RWPE2 (cell line): ENCODE measurements at regions not wholly inside any gene's neighbourhood (a gene's known extent, or its start where the extent isn't known, plus 50 kb on each side); places are given as distances from the start of the nearest gene placed in this dataset.

Experiments used
- ATAC-seq: fragments of 200-7000 bp; cut with Tn5 transposase; 3 replicates; pipeline ENCODE4 v1.9.1; 2021; ENCODE audit warnings: low read depth
- DNase-seq: peaks from one replicate; pipeline ENCODE4 v3.0.0-alpha.2; 2020; ENCODE audit warnings: low spot score
- H3K27ac ChIP-seq: fragments of 450-650 bp; 2 replicates; pipeline ENCODE4 v1.5.1; 2017; ENCODE audit warnings: mild to moderate bottlenecking; ENCODE audit not compliant: poor library complexity, severe bottlenecking
- H3K27me3 ChIP-seq: fragments of 250-450 bp; sonication (Bioruptor Pico); 2 replicates; pipeline ENCODE4 v1.5.1; 2021; ENCODE audit warnings: mild to moderate bottlenecking, moderate library complexity; ENCODE audit not compliant: insufficient read depth, poor library complexity, severe bottlenecking
- H3K36me3 ChIP-seq: fragments of 250-450 bp; sonication (Bioruptor Pico); 2 replicates; pipeline ENCODE4 v1.5.1; 2020; ENCODE audit warnings: low read depth, mild to moderate bottlenecking, moderate library complexity
- H3K4me1 ChIP-seq: fragments of 250-450 bp; sonication (Bioruptor Pico); 2 replicates; pipeline ENCODE4 v1.5.1; 2021; ENCODE audit warnings: mild to moderate bottlenecking, moderate library complexity; ENCODE audit not compliant: insufficient read depth, poor library complexity, severe bottlenecking
- H3K4me3 ChIP-seq: fragments of 250-450 bp; sonication (Bioruptor Pico); 2 replicates; pipeline ENCODE4 v1.5.1; 2021; ENCODE audit warnings: mild to moderate bottlenecking, moderate library complexity; ENCODE audit not compliant: severe bottlenecking
- H3K9me3 ChIP-seq: fragments of 250-450 bp; sonication (Bioruptor Pico); 2 replicates; pipeline ENCODE4 v1.5.1; 2021; ENCODE audit warnings: mild to moderate bottlenecking, moderate library complexity; ENCODE audit not compliant: severe bottlenecking
- CTCF ChIP-seq: fragments of 450-650 bp; IDR thresholded peaks from one replicate; pipeline ENCODE4 v1.5.1; 2017; ENCODE audit warnings: mild to moderate bottlenecking, moderate library complexity; ENCODE audit not compliant: poor library complexity, severe bottlenecking

- Histone ChIP-seq H3K36me3 (no peaks in the 10 kb centered on the region), H3K4me1 (no peaks in the 10 kb centered on the region), H3K4me3 (no peak overlapping the region), H3K9me3 (no peaks in the 10 kb centered on the region), H3K27ac (no peak overlapping the region), H3K27me3 (no peaks in the 10 kb centered on the region)
- ATAC-seq (no peak), DNase-seq (no peak)
- no peak for TF ChIP-seq CTCF
These were observed 290.7 kb upstream of the CTNNB1 start for GRCh38 chr3:40908612-40909011.

GRCh38 chr3:40911264-40911663 is 288.0 kb upstream of the CTNNB1 start:
- H3K4me1 ChIP-seq: no peaks in the 10 kb centered on the region
- no peaks in the 10 kb centered on the region for H3K27me3 ChIP-seq
- DNase-seq (no peak), ATAC-seq (no peak)
- no peak overlapping the region for H3K27ac ChIP-seq
- TF ChIP-seq CTCF: no peak
- H3K9me3 ChIP-seq: no peaks in the 10 kb centered on the region
- H3K36me3 ChIP-seq: no peaks in the 10 kb centered on the region
- no peak overlapping the region for H3K4me3 ChIP-seq

DNA sequence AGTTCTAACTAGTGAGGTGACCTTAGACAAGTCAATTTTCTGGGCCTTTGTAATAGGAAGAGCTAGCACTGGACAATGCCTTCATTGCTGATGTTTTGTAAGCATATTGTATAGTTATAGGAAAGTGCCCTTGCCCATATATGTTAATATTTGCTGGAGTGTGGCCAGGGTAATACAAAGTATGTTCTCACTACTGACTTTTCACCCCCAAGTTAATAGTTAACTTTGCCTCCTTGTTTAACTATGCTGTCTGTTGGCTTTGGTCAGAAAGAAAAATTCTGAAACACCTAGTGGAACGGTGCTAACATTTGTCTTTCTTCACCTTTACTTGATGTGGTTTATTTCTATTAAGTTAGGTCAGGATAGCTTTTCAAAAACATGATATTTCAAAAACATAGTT is 287.4 kb upstream of the CTNNB1 start:
- no peak for TF ChIP-seq CTCF
- Histone ChIP-seq H3K4me1 (no peaks in the 10 kb centered on the region), H3K36me3 (no peaks in the 10 kb centered on the region), H3K9me3 (no peaks in the 10 kb centered on the region), H3K4me3 (no peak overlapping the region), H3K27me3 (no peaks in the 10 kb centered on the region), H3K27ac (no peak overlapping the region)
- no peak for ATAC-seq
- no peak for DNase-seq

DNA sequence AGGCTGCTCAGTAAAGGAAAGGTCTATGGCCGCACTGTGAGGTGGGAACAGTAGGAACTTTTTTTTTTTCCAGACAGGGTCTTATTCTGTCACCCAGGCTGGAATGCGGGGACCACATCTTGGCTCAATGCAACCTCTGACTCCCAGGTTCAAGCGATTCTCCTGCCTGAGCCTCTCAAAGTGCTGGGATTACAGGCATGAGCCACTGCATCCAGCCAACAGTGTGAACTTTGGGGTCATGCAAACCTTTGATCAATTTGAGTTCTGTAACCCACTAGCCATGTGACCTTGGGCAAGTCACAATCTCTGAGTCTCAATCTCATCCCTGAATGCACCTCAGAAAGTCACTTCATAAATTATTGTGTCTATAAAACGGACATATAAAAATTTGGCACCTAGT is 286.8 kb upstream of the CTNNB1 start:
- Histone ChIP-seq H3K36me3 (no peaks in the 10 kb centered on the region), H3K9me3 (no peaks in the 10 kb centered on the region), H3K27me3 (no peaks in the 10 kb centered on the region), H3K4me1 (no peaks in the 10 kb centered on the region), H3K27ac (no peak overlapping the region), H3K4me3 (no peak overlapping the region)
- DNase-seq (no peak), ATAC-seq (no peak)
- TF ChIP-seq CTCF: no peak

DNA sequence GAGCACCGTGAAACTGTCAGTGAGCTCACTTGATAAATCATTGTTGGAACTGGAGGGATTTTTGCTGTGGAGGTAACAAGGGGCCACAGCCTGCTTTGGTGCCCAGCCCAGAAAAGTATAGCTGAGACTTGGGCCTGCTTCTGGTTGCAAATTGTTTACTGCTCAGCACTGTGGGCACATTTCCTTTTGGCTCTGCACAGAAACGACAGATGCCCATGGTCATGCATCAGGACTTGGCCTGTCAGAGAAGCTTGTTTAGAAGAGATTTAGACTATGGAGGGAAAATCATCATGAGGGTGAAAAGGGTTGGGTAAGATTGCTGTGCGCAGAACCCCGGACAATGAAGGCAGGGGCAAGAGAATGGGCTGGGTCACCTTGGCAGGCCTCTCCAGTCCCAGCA is 286.1 kb upstream of the CTNNB1 start:
- Histone ChIP-seq H3K4me1 (no peaks in the 10 kb centered on the region), H3K4me3 (no peak overlapping the region), H3K27ac (no peak overlapping the region), H3K36me3 (no peaks in the 10 kb centered on the region), H3K27me3 (no peaks in the 10 kb centered on the region), H3K9me3 (no peaks in the 10 kb centered on the region)
- no peak for ATAC-seq
- DNase-seq: no peak
- no peak for TF ChIP-seq CTCF
